ENCODE measurements at regions not wholly inside any gene's neighbourhood (a gene's known extent, or its start where the extent isn't known, plus 50 kb on each side); places are given as distances from the start of the nearest gene placed in this dataset.

GRCh38 chr5:107067395-107067794 lies 603.3 kb downstream of the EFNA5 start:
- TF ChIP-seq, protein P1, sequence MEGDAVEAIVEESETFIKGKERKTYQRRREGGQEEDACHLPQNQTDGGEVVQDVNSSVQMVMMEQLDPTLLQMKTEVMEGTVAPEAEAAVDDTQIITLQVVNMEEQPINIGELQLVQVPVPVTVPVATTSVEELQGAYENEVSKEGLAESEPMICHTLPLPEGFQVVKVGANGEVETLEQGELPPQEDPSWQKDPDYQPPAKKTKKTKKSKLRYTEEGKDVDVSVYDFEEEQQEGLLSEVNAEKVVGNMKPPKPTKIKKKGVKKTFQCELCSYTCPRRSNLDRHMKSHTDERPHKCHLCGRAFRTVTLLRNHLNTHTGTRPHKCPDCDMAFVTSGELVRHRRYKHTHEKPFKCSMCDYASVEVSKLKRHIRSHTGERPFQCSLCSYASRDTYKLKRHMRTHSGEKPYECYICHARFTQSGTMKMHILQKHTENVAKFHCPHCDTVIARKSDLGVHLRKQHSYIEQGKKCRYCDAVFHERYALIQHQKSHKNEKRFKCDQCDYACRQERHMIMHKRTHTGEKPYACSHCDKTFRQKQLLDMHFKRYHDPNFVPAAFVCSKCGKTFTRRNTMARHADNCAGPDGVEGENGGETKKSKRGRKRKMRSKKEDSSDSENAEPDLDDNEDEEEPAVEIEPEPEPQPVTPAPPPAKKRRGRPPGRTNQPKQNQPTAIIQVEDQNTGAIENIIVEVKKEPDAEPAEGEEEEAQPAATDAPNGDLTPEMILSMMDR (conservative IDR thresholded peaks at IDR 0.05) = no peak
- no peak overlapping the region for H3K27ac ChIP-seq

GRCh38 chr5:107063511-107063910 lies 607.2 kb downstream of the EFNA5 start:
- H3K27ac ChIP-seq = no peak overlapping the region
- TF ChIP-seq, protein P1 (conservative IDR thresholded peaks at IDR 0.05) = no peak

- no peak overlapping the region for H3K27ac ChIP-seq
- TF ChIP-seq, protein P1 (conservative IDR thresholded peaks at IDR 0.05) = no peak
Observed at GRCh38 chr5:107058803-107059202, 611.9 kb downstream of the EFNA5 start.

GRCh38 chr5:107058235-107058634 lies 612.5 kb downstream of the EFNA5 start:
- H3K27ac ChIP-seq = no peak overlapping the region
- TF ChIP-seq, protein P1 (conservative IDR thresholded peaks at IDR 0.05) = no peak

DNA sequence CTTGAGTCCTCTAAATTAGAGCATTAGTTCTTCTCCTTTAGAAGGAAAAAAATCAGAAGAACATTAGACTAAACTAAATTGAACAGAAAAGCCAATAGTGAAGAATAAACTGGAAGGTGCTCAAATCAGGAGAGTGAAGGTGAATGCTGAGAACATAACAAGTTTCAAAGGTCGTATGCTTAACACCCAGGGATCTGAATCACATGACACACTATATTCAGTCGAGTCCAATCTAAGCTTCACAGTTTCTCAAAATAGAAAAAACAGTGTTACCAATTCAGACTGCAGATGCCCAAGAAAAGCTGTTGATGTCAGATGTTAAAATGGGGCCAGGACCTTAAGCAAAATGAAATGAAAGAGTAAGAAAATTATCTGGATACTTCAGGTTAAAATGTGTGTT lies 614.5 kb downstream of the EFNA5 start:
- no peak overlapping the region for H3K27ac ChIP-seq

DNA sequence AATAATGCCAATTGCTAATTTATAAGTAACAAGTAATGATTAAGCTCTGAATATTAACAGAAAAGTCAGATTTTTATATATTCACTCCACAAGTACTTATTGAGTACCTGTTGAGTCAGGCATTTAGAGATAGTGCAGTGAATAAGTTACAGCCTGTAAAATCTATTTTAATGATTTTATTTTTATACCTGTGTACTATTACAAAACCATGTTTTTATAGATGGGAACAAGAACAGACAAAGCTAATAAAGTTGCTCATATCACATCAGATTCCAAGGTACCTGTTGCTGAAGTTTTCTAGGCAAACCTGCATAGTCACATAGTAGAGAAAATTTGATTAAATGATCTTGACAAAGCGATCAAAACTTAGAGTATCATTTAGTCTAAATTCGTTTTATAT lies 623.7 kb downstream of the EFNA5 start:
- TF ChIP-seq, protein P1 (conservative IDR thresholded peaks at IDR 0.05) = no peak
- no peak overlapping the region for H3K27ac ChIP-seq

More for the DNA sequence above, 614.5 kb downstream of the EFNA5 start:
- TF ChIP-seq, protein P1 (conservative IDR thresholded peaks at IDR 0.05) = no peak

- no peak overlapping the region for H3K27ac ChIP-seq
- TF ChIP-seq, protein P1 (conservative IDR thresholded peaks at IDR 0.05) = no peak
Observed at GRCh38 chr5:107043665-107044064, 627.1 kb downstream of the EFNA5 start.

GRCh38 chr5:107040907-107041306 lies 629.8 kb downstream of the EFNA5 start:
- TF ChIP-seq, protein P1 (conservative IDR thresholded peaks at IDR 0.05) = no peak
- H3K27ac ChIP-seq = no peak overlapping the region

Measured in VCaP (cell line).